H1 (cell line): ENCODE measurements at regions not wholly inside any gene's neighbourhood (a gene's known extent, or its start where the extent isn't known, plus 50 kb on each side); places are given as distances from the start of the nearest gene placed in this dataset.

Experiments used
- CTCF ChIA-PET: fragments of 300-600 bp; sonication (Branson Sonifier 250); formaldehyde crosslinking; loops from one replicate; lab custom pipeline; 2021; ENCODE audit not compliant: partially characterized antibody; lab: Charles Lee
- POLR2A ChIA-PET: fragments of 300-600 bp; sonication (Branson Sonifier 250); formaldehyde crosslinking; loops from one replicate; lab custom pipeline; 2021; ENCODE audit warnings: inconsistent platforms; ENCODE audit not compliant: partially characterized antibody; lab: Charles Lee
- DNase-seq, 2 experiments: peaks; one replicate each; pipeline versions ENCODE4 v3.0.0 to v3.0.0-alpha.2; 2010 to 2022; ENCODE audit warnings: low spot score in 2 of 2, low read depth in 1 of 2, mixed read lengths in 1 of 2
- FAIRE-seq: peaks from 2 replicates; lab custom pipeline; 2011; peaks lifted over from hg19 to GRCh38; lab: Jason Lieb, UNC
- H2AFZ ChIP-seq: 2 replicates; pipeline ENCODE4 v1.8.1; 2012; ENCODE audit warnings: low read length, inconsistent platforms
- H2AK5ac ChIP-seq: 2 replicates; pipeline ENCODE4 v1.6.1; 2013; ENCODE audit warnings: low read depth, low read length
- H2BK120ac ChIP-seq: replicated peaks from 2 replicates; pipeline ENCODE3; 2013; ENCODE audit warnings: low read depth, low read length, inconsistent platforms
- H2BK12ac ChIP-seq: 2 replicates; pipeline ENCODE4 v1.6.1; 2013; ENCODE audit warnings: low read depth, low read length
- H2BK15ac ChIP-seq: 2 replicates; pipeline ENCODE4 v1.6.1; 2013; ENCODE audit warnings: low read length
- H2BK20ac ChIP-seq: 2 replicates; pipeline ENCODE4 v1.6.1; 2013; ENCODE audit warnings: low read length
- H2BK5ac ChIP-seq: 2 replicates; pipeline ENCODE4 v1.6.1; 2013; ENCODE audit warnings: low read depth, low read length
- H3K14ac ChIP-seq: 2 replicates; pipeline ENCODE4 v1.6.1; 2013; ENCODE audit warnings: inconsistent platforms; ENCODE audit not compliant: insufficient read length
- H3K18ac ChIP-seq: 2 replicates; pipeline ENCODE4 v1.6.1; 2013; ENCODE audit warnings: low read length; ENCODE audit errors: extremely low read depth
- H3K23ac ChIP-seq: 2 replicates; pipeline ENCODE4 v1.6.1; 2013; ENCODE audit warnings: inconsistent platforms; ENCODE audit not compliant: insufficient read length
- H3K23me2 ChIP-seq: 2 replicates; pipeline ENCODE4 v1.6.1; 2013; ENCODE audit warnings: low read depth, low read length
- H3K27ac ChIP-seq: 2 replicates; pipeline ENCODE4 v1.6.1; 2011; ENCODE audit warnings: low read depth, low read length, inconsistent platforms
- H3K27me3 ChIP-seq, 4 experiments: replicated peaks in 1 of 4; 1 replicate in 1 of 4; 2 replicates in 3 of 4; pipeline versions ENCODE4 v1.6.1 to v1.8.1; 2011 to 2013; ENCODE audit warnings: low read length in 3 of 4, mild to moderate bottlenecking in 3 of 4, inconsistent platforms in 2 of 4, mixed read lengths in 2 of 4, moderate library complexity in 1 of 4; ENCODE audit not compliant: control insufficient read depth in 3 of 4, insufficient read depth in 3 of 4; ENCODE audit errors: extremely low read depth in 1 of 4
- H3K36me3 ChIP-seq, 4 experiments: 2 replicates each; pipeline versions ENCODE4 v1.6.1 to v1.8.1; 2011 to 2013; ENCODE audit warnings: mild to moderate bottlenecking in 4 of 4, low read length in 3 of 4, moderate library complexity in 2 of 4, control low read depth in 1 of 4, inconsistent platforms in 1 of 4; ENCODE audit not compliant: insufficient read depth in 4 of 4, control insufficient read depth in 2 of 4
- H3K4ac ChIP-seq: replicated peaks from 2 replicates; pipeline ENCODE3; 2013; ENCODE audit warnings: low read length, low read depth, mixed read lengths, inconsistent platforms; ENCODE audit not compliant: insufficient read length
- H3K4me1 ChIP-seq, 4 experiments: replicated peaks in 1 of 4; 1 replicate in 1 of 4; 2 replicates in 3 of 4; pipeline versions ENCODE4 v1.6.1 to v1.8.1; 2011 to 2013; ENCODE audit warnings: low read length in 3 of 4, inconsistent platforms in 2 of 4, mixed read lengths in 1 of 4; ENCODE audit not compliant: insufficient read depth in 4 of 4, control insufficient read depth in 3 of 4
- H3K4me2 ChIP-seq, 2 experiments: 2 replicates each; pipeline versions ENCODE4 v1.6.1 to v1.8.1; 2011 to 2013; ENCODE audit warnings: low read depth in 2 of 2, low read length in 2 of 2, control low read depth in 1 of 2, inconsistent platforms in 1 of 2, mild to moderate bottlenecking in 1 of 2; ENCODE audit not compliant: insufficient read depth in 1 of 2
- H3K4me3 ChIP-seq, 4 experiments: fragments of 200-600, 300-600 bp in 1 of 4; sonication (generic), shearing (Covaris generic), sonication (Bioruptor Twin) in 1 of 4; 2 replicates each; pipeline versions ENCODE4 v1.5.1 to v1.8.1; 2011 to 2016; ENCODE audit warnings: low read length in 4 of 4, low read depth in 3 of 4, control low read depth in 2 of 4, inconsistent platforms in 2 of 4, mild to moderate bottlenecking in 2 of 4, mixed read lengths in 1 of 4, moderate library complexity in 1 of 4; ENCODE audit not compliant: insufficient read depth in 2 of 4; ENCODE audit errors: extremely low read depth in 1 of 4
- H3K56ac ChIP-seq: replicated peaks from 2 replicates; pipeline ENCODE3; 2013; ENCODE audit warnings: low read depth, mild to moderate bottlenecking, mixed read lengths, low read length, inconsistent platforms; ENCODE audit not compliant: insufficient read length
- H3K79me1 ChIP-seq: 2 replicates; pipeline ENCODE4 v1.6.1; 2013; ENCODE audit warnings: low read depth, low read length, control low read depth
- H3K79me2 ChIP-seq, 2 experiments: 2 replicates each; pipeline versions ENCODE4 v1.6.1 to v1.8.1; 2012 to 2013; ENCODE audit warnings: low read length in 2 of 2, mild to moderate bottlenecking in 2 of 2, inconsistent platforms in 1 of 2; ENCODE audit not compliant: insufficient read depth in 2 of 2, control insufficient read depth in 1 of 2
- H3K9ac ChIP-seq, 4 experiments: replicated peaks in 1 of 4; 1 replicate in 1 of 4; 2 replicates in 3 of 4; pipeline versions ENCODE4 v1.6.1 to v1.8.1; 2011 to 2013; ENCODE audit warnings: low read depth in 3 of 4, low read length in 3 of 4, control low read depth in 2 of 4, mild to moderate bottlenecking in 2 of 4, moderate library complexity in 2 of 4, inconsistent platforms in 1 of 4; ENCODE audit errors: extremely low read depth in 1 of 4
- H3K9me3 ChIP-seq, 2 experiments: 2 replicates each; pipeline versions ENCODE4 v1.6.1 to v1.8.1; 2012 to 2013; ENCODE audit warnings: mild to moderate bottlenecking in 2 of 2, moderate library complexity in 2 of 2, control low read depth in 1 of 2, inconsistent platforms in 1 of 2, low read depth in 1 of 2, low read length in 1 of 2, mixed read lengths in 1 of 2; ENCODE audit not compliant: insufficient read depth in 2 of 2
- H4K20me1 ChIP-seq, 2 experiments: replicated peaks in 1 of 2; 2 replicates each; pipeline versions ENCODE3 to v1.8.1; 2011 to 2013; ENCODE audit warnings: inconsistent platforms in 2 of 2, low read length in 2 of 2, mild to moderate bottlenecking in 1 of 2; ENCODE audit not compliant: insufficient read depth in 2 of 2, control insufficient read depth in 1 of 2
- H4K5ac ChIP-seq: 2 replicates; pipeline ENCODE4 v1.6.1; 2013; ENCODE audit warnings: low read length, low read depth, mixed read lengths, inconsistent platforms; ENCODE audit not compliant: insufficient read length
- H4K8ac ChIP-seq: 2 replicates; pipeline ENCODE4 v1.8.0; 2013; ENCODE audit warnings: mild to moderate bottlenecking, moderate library complexity, low read length, inconsistent platforms; ENCODE audit not compliant: insufficient read depth; ENCODE audit errors: extremely low read depth
- H4K91ac ChIP-seq: replicated peaks from 2 replicates; pipeline ENCODE3; 2013; ENCODE audit warnings: low read length, mixed read lengths, inconsistent platforms; ENCODE audit not compliant: insufficient read length
- CREB1 ChIP-seq: IDR thresholded peaks from 2 replicates; pipeline ENCODE4 v1.6.1; 2012; ENCODE audit warnings: inconsistent platforms
- CTCF ChIP-seq, 3 experiments: IDR thresholded peaks; 1 replicate in 2 of 3; 2 replicates in 1 of 3; pipeline versions ENCODE4 v1.5.1 to v1.6.1; 2011; ENCODE audit warnings: low read length in 3 of 3, mild to moderate bottlenecking in 3 of 3, inconsistent platforms in 2 of 3, low read depth in 1 of 3, moderate library complexity in 1 of 3; ENCODE audit not compliant: insufficient read depth in 1 of 3; ENCODE audit errors: control extremely low read depth in 1 of 3
- KDM5A ChIP-seq: fragments of 200-600 bp; IDR thresholded peaks from 2 replicates; pipeline ENCODE4 v1.7.1; 2012; ENCODE audit warnings: mild to moderate bottlenecking, low read length, inconsistent platforms, mixed read lengths
- PHF8 ChIP-seq: fragments of 200-600 bp; sonication (generic); conservative IDR thresholded peaks from 2 replicates; pipeline ENCODE4 v1.7.1; 2012; ENCODE audit warnings: low read depth, mild to moderate bottlenecking, inconsistent platforms, low read length, moderate library complexity
- POLR2A ChIP-seq, 2 experiments: IDR thresholded peaks; 1 replicate in 1 of 2; 2 replicates in 1 of 2; pipeline ENCODE4 v1.6.1; 2011; ENCODE audit warnings: low read depth in 2 of 2, low read length in 2 of 2, mild to moderate bottlenecking in 2 of 2; ENCODE audit errors: control extremely low read depth in 1 of 2
- SP2 ChIP-seq: IDR thresholded peaks from 2 replicates; pipeline ENCODE4 v1.6.1; 2012; ENCODE audit warnings: mild to moderate bottlenecking, low read length, inconsistent platforms
- WGBS, 2 experiments: shearing (Covaris generic) in 1 of 2; methylation state at CpG; one replicate each; pipeline versions ENCODE4 v1.1.6 to v1.1.7; 2013 to 2015; ENCODE audit warnings: low lambda C conversion rate in 2 of 2, mixed read lengths in 2 of 2, inconsistent platforms in 1 of 2, low coverage in 1 of 2, missing lambda C conversion rate in 1 of 2; ENCODE audit not compliant: insufficient replicate concordance in 2 of 2, insufficient coverage in 1 of 2, insufficient read length in 1 of 2; ENCODE audit errors: extremely low coverage in 1 of 2, missing lambda C conversion rate in 1 of 2; 5-methylcytosine and 5-hydroxymethylcytosine counted together

- Histone ChIP-seq H3K79me2 (no peaks in the 10 kb centered on the region), H3K9me3 (no peaks in the 10 kb centered on the region), H3K4me3 (no peak overlapping the region), H3K14ac (no peak overlapping the region), H2BK20ac (no peak overlapping the region), H4K91ac (no peak overlapping the region), H3K4me1 (peaks cover 0 to 7% (median 4%) of the 10 kb centered on the region in 4 experiments; a peak in 6 of 7 replicates), H2BK120ac (no peak overlapping the region), H3K27me3 (no peaks in the 10 kb centered on the region), H2BK12ac (no peak overlapping the region), H3K56ac (no peak overlapping the region), H3K27ac (no peak overlapping the region), H2AFZ (no peak overlapping the region), H3K79me1 (no peaks in the 10 kb centered on the region), H3K4ac (no peak overlapping the region), H4K5ac (no peak overlapping the region), H3K23me2 (no peaks in the 10 kb centered on the region), H3K23ac (no peak overlapping the region), H3K4me2 (no peak overlapping the region), H2BK5ac (no peak overlapping the region), H3K36me3 (no peaks in the 10 kb centered on the region), H2BK15ac (no peak overlapping the region), H3K9ac (no peak overlapping the region), H2AK5ac (no peak overlapping the region), H4K8ac (no peak overlapping the region), H4K20me1 (no peaks in the 10 kb centered on the region), H3K18ac (no peak overlapping the region)
- POLR2A ChIA-PET: interaction anchor here (0.7 kb wide), 1 partner anchor 1133 kb away, joined by 3 read pairs; no protein-coding TSS in a partner anchor
- DNase-seq (no peak), FAIRE-seq (no peak)
- 88% methylated on average over 3 of the region's 3 CpGs; no CpG with 5 or more reads in 1 of the 2 experiments for WGBS, 2 experiments
- CTCF ChIA-PET: interaction anchor here (1.1 to 1.7 kb wide), 5 partner anchors 14 to 77 kb away, joined by 3 to 5 read pairs (median 4); no protein-coding TSS in a partner anchor
- no peak for TF ChIP-seq KDM5A
- TF ChIP-seq PHF8: no peak
- TF ChIP-seq POLR2A (IDR thresholded peaks at IDR 0.05; ENCODE audit: control extremely low read depth in 1 of 2, low read depth in 2 of 2, low read length in 2 of 2): no peak
- no peak for TF ChIP-seq CTCF (IDR thresholded peaks at IDR 0.05; ENCODE audit: control extremely low read depth in 1 of 3, insufficient read depth in 1 of 3, low read depth in 1 of 3, low read length in 3 of 3)
- TF ChIP-seq SP2: no peak
- no peak for TF ChIP-seq CREB1
Measured at GRCh38 chr5:167949435-167949834, 342.0 kb upstream of the WWC1 start.
